SHP77 (cell line): ENCODE measurements at regions not wholly inside any gene's neighbourhood (a gene's known extent, or its start where the extent isn't known, plus 50 kb on each side); places are given as distances from the start of the nearest gene placed in this dataset.
"Not testable (repeated sequence)": the region's sequence is repeated elsewhere in the genome, so short reads cannot be mapped to it uniquely, and the experiment has no call there.

Source experiments
- DNase-seq, 2 experiments: peaks; one replicate each; lab custom pipeline; 2025; lab: John Stamatoyannopoulos, UW

GRCh38 chr16:29310243-29310642 lies 96.3 kb downstream of the NPIPB11 start:
- not testable (repeated sequence) for DNase-seq

GRCh38 chr16:29309601-29310000 lies 96.9 kb downstream of the NPIPB11 start:
- not testable (repeated sequence) for DNase-seq

- DNase-seq, result no peak
Observed at GRCh38 chr16:29308644-29309546, 97.6 kb downstream of the NPIPB11 start.

- no peak for DNase-seq
Observed at GRCh38 chr16:29307598-29308507, 98.7 kb downstream of the NPIPB11 start.

- no peak for DNase-seq
Observed at GRCh38 chr16:29306943-29307597, 99.4 kb downstream of the NPIPB11 start.

- DNase-seq, result no peak
Observed at GRCh38 chr16:29306201-29306600, 100.3 kb downstream of the NPIPB11 start.

- not testable (repeated sequence) for DNase-seq
Observed at GRCh38 chr16:29305018-29305417, 101.5 kb downstream of the NPIPB11 start.

- DNase-seq, result no peak
Observed at GRCh38 chr16:29304251-29304650, 102.3 kb downstream of the NPIPB11 start.

- no peak for DNase-seq
Observed at GRCh38 chr16:29303520-29303919, 103.0 kb downstream of the NPIPB11 start.

GRCh38 chr16:29302976-29303375 lies 103.5 kb downstream of the NPIPB11 start:
- no peak for DNase-seq

GRCh38 chr16:29302433-29302832 lies 104.1 kb downstream of the NPIPB11 start:
- DNase-seq, result not testable (repeated sequence)

GRCh38 chr16:29301662-29302285 lies 104.7 kb downstream of the NPIPB11 start:
- DNase-seq, result not testable (repeated sequence)

GRCh38 chr16:29300541-29301535 lies 105.7 kb downstream of the NPIPB11 start:
- DNase-seq, result not testable (repeated sequence)

- not testable (repeated sequence) for DNase-seq
Observed at GRCh38 chr16:29300030-29300491, 106.5 kb downstream of the NPIPB11 start.

- not testable (repeated sequence) for DNase-seq
Observed at GRCh38 chr16:29298997-29299396, 107.5 kb downstream of the NPIPB11 start.

GRCh38 chr16:29298307-29298706 lies 108.2 kb downstream of the NPIPB11 start:
- DNase-seq, result not testable (repeated sequence)

GRCh38 chr16:29297809-29298177 lies 108.7 kb downstream of the NPIPB11 start:
- not testable (repeated sequence) for DNase-seq

GRCh38 chr16:29297144-29297808 lies 109.2 kb downstream of the NPIPB11 start:
- DNase-seq, result not testable (repeated sequence)

GRCh38 chr16:29296176-29296575 lies 110.3 kb downstream of the NPIPB11 start:
- DNase-seq, result not testable (repeated sequence)
